ENCODE measurements at regions not wholly inside any gene's neighbourhood (a gene's known extent, or its start where the extent isn't known, plus 50 kb on each side); places are given as distances from the start of the nearest gene placed in this dataset.
"Not testable (repeated sequence)": the region's sequence is repeated elsewhere in the genome, so short reads cannot be mapped to it uniquely, and the experiment has no call there.

DNA sequence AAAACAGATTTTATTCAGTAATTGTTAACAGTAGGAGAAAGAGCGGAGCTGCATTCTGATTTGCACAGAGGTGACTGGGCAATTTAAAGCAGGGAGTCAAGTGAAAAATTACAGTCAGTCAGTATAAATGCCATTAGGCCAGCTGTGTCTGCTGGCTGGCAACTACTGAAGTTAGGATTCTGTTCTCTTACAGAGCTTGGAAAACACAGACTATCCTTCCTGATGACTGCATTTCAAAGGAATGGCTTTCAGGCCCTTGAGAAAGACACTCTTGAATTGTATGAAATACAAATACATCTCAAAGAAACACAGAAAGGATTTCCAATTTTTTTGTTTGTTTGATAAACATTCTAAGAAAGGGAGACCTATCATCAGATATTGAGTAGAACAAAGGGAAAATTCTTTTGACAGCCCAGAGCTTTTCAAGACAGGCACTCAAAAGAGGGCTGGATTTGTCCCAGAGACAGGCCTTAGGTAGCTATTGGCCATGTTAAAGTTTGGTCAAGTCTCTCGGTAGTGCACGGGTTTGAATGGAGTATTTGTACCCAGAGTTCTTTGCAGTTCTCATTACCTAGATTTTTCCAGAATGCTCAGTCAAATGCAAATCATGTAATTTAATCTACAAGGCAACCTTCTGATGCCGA lies 551.2 kb upstream of the CCDC54 start:
- DNase-seq: peak; percentile 23

- peak; percentile 25 for DNase-seq
Observed at GRCh38 chr3:106826791-106827311, 550.4 kb upstream of the CCDC54 start.

DNA sequence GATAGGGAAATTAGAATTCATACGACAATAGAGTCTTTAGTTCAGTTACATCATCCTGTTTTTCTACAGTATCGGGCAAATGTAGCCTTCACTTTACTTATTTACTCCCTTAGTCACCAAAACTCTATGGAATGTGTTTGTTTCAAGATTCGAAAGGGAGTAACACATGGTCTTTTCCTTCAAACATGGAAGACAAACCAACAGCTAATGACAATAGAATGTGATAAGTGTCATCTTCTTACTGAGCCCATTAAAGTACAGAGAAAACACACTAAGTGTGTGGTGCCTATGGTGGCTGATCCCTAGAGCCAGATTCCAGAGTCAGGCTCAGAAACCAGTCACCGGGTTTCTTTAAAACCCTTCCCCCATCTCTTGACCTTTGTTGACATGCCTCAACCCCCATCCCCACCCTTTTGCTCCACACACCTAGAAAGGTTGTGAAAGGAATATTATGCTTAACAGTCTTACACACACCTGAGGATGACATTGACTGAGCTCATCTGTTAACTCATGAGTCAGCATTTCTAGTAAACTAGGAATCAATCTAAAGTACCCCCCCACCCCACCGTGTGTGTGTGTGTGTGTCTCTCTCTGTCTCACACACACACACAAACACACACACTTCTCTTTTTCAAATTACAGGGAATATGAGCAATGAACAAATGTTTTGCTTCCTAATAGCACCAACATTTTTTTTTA lies 549.6 kb upstream of the CCDC54 start:
- no peak for DNase-seq

DNA sequence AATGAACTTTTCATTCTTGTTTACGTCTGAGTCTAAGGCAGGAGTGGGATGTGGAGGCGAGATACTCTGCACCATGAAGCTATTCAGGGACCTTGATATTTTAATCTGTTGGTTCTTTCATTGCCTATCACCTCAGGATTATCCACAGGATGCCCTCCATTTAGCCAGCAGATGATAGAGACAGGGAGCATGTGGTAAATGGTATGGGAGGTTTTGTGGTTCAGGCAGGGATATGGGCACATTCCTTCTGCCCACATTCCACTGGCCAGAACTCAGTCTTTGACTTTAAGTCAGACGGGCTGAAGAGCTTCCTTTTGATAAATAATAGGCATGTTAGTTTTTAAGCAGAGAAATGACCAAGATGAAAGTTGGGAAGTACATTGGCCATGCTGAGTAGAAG lies 548.0 kb upstream of the CCDC54 start:
- DNase-seq: no peak

- no peak for DNase-seq
Observed at GRCh38 chr3:106830334-106830733, 546.9 kb upstream of the CCDC54 start.

GRCh38 chr3:106836906-106837305 lies 540.3 kb upstream of the CCDC54 start:
- no peak for DNase-seq

DNA sequence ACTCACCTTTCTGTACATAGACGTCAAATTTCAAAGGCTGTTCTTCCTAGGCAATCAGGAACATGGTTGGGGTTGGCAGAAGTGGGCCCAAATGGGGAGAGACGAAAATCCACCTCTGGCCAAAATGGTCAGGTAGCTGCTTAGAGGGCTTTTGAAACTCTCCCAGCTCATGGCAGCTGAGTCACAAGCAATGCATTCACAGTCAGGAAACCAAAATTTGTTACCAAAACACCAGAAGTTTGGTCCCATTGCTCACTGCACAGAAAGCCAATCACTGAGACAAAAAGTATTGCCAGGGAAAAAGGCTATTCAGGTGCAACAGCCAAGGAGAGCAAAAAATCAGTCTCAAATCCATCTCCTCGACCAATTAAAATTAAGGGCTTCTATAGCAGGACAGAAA lies 539.6 kb upstream of the CCDC54 start:
- no peak for DNase-seq

- no peak for DNase-seq
Observed at GRCh38 chr3:106839576-106840280, 537.5 kb upstream of the CCDC54 start.

GRCh38 chr3:106840319-106840718 lies 536.9 kb upstream of the CCDC54 start:
- no peak for DNase-seq

GRCh38 chr3:106842151-106842550 lies 535.1 kb upstream of the CCDC54 start:
- DNase-seq: no peak

DNA sequence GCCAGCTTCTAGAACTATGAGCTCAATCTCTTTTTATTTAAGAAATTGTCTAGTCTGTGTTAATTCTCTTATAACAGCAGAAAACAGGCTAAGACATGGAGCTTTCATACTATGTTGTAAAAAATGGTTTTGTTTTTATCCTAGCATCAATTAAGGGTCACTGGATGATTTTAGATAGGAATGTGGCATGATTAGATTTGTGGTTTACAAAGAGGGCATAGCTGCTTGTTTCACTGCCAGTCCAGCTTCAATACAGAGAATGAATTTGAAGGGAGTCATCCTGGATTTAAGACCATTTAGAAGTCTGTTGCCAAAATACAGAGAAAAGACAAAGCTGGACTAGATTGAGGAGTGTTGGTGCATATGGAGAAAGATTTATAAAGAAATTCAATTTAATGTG lies 532.6 kb upstream of the CCDC54 start:
- DNase-seq: no peak

DNA sequence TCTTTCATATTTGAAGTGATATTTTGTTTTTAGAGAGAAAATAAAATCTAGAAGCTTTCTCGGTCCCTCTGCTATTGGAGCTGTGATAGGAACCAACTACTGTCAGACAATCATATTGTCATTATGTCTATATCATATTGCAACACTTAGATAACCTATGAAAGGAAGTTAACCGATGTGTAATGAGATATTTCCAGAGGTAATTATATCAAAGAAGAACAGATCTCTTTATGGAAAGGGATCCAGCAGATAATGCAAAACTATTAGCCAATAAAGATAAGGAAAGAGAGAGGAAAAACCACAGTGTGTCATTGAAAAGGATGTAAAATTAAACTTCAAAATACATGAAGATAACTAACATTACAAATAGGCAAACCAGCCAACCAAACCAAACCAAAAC lies 529.1 kb upstream of the CCDC54 start:
- no peak for DNase-seq

GRCh38 chr3:106850437-106850836 lies 526.8 kb upstream of the CCDC54 start:
- DNase-seq: no peak

DNA sequence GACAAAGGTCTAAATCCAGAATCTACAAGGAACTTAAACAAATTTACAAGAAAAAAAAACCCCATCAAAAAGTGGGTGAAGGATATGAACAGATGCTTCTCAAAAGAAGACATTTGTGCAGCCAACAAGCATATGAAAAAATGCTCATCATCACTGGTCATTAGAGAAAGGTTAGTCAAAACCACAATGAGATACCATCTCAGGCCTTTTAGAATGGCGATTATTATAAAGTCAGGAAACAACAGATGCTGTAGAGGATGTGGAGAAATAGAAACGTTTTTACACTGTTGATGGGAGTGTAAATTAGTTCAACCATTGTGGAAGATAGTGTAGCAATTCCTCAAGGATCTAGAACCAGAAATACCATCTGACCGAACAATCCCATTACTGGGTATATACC lies 518.9 kb upstream of the CCDC54 start:
- DNase-seq: not testable (repeated sequence)

- no peak for DNase-seq
Observed at GRCh38 chr3:106860182-106860581, 517.1 kb upstream of the CCDC54 start.

DNA sequence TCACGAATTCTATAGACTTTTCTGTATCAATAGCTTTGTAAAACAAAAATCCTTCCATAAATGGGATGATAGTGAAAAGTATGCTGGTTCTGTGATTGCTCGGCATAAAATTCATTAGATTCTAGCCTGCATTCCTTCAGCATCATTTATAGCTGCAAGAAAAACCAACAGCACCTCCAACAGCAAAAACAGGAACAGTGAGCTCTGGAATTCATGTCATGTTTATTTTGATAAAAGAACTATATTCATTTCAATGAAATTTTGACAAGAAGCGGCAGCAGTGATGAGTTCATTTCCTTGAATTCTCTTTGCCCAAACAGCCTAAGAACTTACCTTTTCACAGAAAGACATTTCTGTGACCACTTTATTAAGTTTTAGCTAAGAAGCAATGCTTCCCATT lies 515.2 kb upstream of the CCDC54 start:
- DNase-seq: no peak

DNA sequence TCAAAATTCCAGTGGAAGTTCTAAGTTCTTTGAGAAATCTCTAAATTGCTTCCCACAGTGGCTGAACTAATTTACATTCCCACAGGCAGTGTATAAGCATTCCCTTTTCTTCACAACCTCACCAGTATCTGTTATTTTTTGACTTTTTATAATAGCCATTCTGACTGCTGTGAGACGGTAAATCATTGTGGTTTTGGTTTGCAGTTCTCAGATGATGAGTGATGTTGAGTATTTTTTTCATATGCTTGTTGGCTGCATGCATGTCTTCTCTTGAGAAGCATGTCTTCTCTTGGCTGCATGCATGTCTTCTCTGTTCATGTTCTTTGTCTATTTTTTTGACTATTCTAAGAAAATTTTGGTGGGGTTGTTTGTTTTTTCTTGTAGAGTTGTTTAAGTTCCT lies 499.6 kb upstream of the CCDC54 start:
- no peak for DNase-seq

- DNase-seq: no peak
Observed at GRCh38 chr3:106880206-106880605, 497.0 kb upstream of the CCDC54 start.

- no peak for DNase-seq
Observed at GRCh38 chr3:106881186-106881585, 496.1 kb upstream of the CCDC54 start.

- no peak for DNase-seq
Observed at GRCh38 chr3:106882297-106882696, 494.9 kb upstream of the CCDC54 start.

- DNase-seq: no peak
Observed at GRCh38 chr3:106906074-106906473, 471.2 kb upstream of the CCDC54 start.

- no peak for DNase-seq
Observed at GRCh38 chr3:106908181-106908938, 468.9 kb upstream of the CCDC54 start.

All from skin of body (tissue), 1 donor.